ENCODE measurements at regions not wholly inside any gene's neighbourhood (a gene's known extent, or its start where the extent isn't known, plus 50 kb on each side); places are given as distances from the start of the nearest gene placed in this dataset.

- TF ChIP-seq CTCF (IDR thresholded peaks at IDR 0.05; ENCODE audit: insufficient read depth, low read depth, low read length) = no peak
- no peak for TF ChIP-seq EZH2 (IDR thresholded peaks at IDR 0.05; ENCODE audit: insufficient read depth, low read length)
Observed at GRCh38 chr4:97016186-97016907, 1126.9 kb downstream of the STPG2 start.
